ENCODE measurements at regions not wholly inside any gene's neighbourhood (a gene's known extent, or its start where the extent isn't known, plus 50 kb on each side); places are given as distances from the start of the nearest gene placed in this dataset.

- TF ChIP-seq, protein P1, sequence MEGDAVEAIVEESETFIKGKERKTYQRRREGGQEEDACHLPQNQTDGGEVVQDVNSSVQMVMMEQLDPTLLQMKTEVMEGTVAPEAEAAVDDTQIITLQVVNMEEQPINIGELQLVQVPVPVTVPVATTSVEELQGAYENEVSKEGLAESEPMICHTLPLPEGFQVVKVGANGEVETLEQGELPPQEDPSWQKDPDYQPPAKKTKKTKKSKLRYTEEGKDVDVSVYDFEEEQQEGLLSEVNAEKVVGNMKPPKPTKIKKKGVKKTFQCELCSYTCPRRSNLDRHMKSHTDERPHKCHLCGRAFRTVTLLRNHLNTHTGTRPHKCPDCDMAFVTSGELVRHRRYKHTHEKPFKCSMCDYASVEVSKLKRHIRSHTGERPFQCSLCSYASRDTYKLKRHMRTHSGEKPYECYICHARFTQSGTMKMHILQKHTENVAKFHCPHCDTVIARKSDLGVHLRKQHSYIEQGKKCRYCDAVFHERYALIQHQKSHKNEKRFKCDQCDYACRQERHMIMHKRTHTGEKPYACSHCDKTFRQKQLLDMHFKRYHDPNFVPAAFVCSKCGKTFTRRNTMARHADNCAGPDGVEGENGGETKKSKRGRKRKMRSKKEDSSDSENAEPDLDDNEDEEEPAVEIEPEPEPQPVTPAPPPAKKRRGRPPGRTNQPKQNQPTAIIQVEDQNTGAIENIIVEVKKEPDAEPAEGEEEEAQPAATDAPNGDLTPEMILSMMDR (IDR thresholded peaks at IDR 0.05; ENCODE audit: control insufficient read depth, insufficient read depth, low read depth, low read length, missing control alignments): no peak
- DNase-seq (ENCODE audit: low read depth): no peak
- no peak overlapping the region for H3K4me3 ChIP-seq (ENCODE audit: control insufficient read depth, low read depth, low read length)
Measured at GRCh38 chr16:85251225-85251760, 139.0 kb upstream of the CIBAR2 start.

DNA sequence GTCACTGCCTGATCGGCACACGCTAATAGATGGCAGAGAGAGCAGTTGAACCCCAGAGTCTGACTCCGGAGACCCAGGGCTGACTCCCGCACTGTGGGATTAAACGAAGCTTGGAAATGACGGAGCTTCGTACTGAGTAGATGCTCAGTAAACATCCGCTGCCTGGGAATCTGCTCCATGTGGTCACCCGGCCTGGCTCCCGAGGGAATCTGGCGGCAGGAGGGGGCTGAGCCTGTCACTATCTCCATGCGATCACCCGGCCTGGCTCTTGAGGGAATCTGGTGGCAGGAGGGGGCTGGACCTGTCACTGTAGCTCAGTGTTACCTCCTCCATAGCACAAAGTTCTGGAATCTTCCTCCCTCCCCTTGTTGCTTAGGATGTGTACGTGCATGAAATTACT is 139.7 kb upstream of the CIBAR2 start:
- H3K4me3 ChIP-seq (ENCODE audit: control insufficient read depth, low read depth, low read length): no peak overlapping the region
- TF ChIP-seq, protein P1 (IDR thresholded peaks at IDR 0.05; ENCODE audit: control insufficient read depth, insufficient read depth, low read depth, low read length, missing control alignments): no peak
- no peak for DNase-seq (ENCODE audit: low read depth)

DNA sequence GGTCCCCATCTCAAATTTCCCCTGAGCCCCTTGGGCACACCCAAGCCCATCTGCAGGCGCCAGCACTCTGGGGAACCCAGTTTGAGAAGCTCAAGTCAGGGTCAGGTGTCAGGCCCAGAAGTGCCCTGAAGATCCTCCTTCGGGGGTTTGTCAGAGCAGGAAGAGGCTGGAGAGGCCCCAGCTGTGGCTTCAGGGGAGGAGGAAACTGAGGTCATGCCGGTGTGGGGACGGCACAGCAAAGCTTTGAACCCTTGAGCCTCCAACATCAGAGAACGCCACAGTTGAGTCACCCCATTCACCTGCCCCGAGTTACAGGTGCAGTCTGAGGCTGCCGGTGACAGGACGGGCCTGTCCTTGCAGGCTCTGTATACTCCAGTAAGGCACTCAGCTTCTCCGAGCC is 140.2 kb upstream of the CIBAR2 start:
- no peak overlapping the region for H3K4me3 ChIP-seq (ENCODE audit: control insufficient read depth, low read depth, low read length)
- TF ChIP-seq, protein P1 (IDR thresholded peaks at IDR 0.05; ENCODE audit: control insufficient read depth, insufficient read depth, low read depth, low read length, missing control alignments): no peak
- DNase-seq (ENCODE audit: low read depth): no peak

- no peak overlapping the region for H3K4me3 ChIP-seq (ENCODE audit: control insufficient read depth, low read depth, low read length)
- TF ChIP-seq, protein P1 (IDR thresholded peaks at IDR 0.05; ENCODE audit: control insufficient read depth, insufficient read depth, low read depth, low read length, missing control alignments): peak; percentile 94
- no peak for DNase-seq (ENCODE audit: low read depth)
Measured at GRCh38 chr16:85253084-85253941, 141.0 kb upstream of the CIBAR2 start.

- DNase-seq (ENCODE audit: low read depth): no peak
- TF ChIP-seq, protein P1 (IDR thresholded peaks at IDR 0.05; ENCODE audit: control insufficient read depth, insufficient read depth, low read depth, low read length, missing control alignments): no peak
- H3K4me3 ChIP-seq (ENCODE audit: control insufficient read depth, low read depth, low read length): no peak overlapping the region
Measured at GRCh38 chr16:85254051-85254450, 141.8 kb upstream of the CIBAR2 start.

- no peak overlapping the region for H3K4me3 ChIP-seq (ENCODE audit: control insufficient read depth, low read depth, low read length)
- TF ChIP-seq, protein P1 (IDR thresholded peaks at IDR 0.05; ENCODE audit: control insufficient read depth, insufficient read depth, low read depth, low read length, missing control alignments): no peak
- DNase-seq (ENCODE audit: low read depth): no peak
Measured at GRCh38 chr16:85254921-85255320, 142.6 kb upstream of the CIBAR2 start.
